NCI-H510A (cell line): ENCODE measurements at regions not wholly inside any gene's neighbourhood (a gene's known extent, or its start where the extent isn't known, plus 50 kb on each side); places are given as distances from the start of the nearest gene placed in this dataset.
A peak's percentile ranks its signal among the peaks of the same experiment; 100 is the strongest.
"Not testable (repeated sequence)": the region's sequence is repeated elsewhere in the genome, so short reads cannot be mapped to it uniquely, and the experiment has no call there.

Experiments used
- DNase-seq: peaks from one replicate; lab custom pipeline; 2025; lab: John Stamatoyannopoulos, UW

DNA sequence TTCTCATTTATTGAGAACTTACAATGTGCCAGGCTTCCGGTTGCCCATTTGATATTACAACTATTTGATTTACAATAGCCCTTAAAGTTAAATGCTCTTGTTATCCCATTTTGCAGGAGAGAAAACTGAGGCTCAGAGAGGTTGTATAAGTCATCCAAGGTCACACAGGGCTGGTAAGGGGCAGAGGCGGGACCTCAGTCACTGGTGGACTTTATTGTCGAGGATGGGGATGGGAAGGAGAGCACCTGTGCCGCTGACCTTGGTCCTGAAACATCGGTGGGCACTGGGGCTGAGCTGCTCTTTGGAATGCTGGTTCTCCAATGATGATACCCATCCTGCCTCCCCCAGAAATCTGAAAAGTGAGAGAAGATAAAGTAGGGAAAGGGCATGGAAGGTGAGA is 265.4 kb downstream of the MIAT start:
- DNase-seq, result no peak

DNA sequence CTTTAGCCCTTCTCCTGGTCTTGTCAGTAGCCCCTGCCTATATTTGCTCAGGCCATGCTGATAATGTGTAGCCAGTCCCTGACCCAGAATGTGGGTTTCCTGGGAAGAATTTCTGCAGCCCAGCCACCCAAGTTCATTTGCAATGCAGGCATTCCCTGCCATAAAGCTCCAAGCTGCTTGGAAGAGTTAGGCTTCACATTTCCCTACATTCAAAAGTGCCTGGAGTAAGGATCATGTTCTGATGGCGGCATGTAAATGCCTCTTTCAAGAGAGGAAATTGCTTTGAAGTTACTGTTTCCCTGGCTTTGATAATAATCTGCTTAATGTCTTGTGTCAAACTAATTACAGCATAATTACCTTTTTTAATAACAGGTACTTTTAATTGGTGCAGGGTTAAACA is 266.1 kb downstream of the MIAT start:
- DNase-seq, result no peak

DNA sequence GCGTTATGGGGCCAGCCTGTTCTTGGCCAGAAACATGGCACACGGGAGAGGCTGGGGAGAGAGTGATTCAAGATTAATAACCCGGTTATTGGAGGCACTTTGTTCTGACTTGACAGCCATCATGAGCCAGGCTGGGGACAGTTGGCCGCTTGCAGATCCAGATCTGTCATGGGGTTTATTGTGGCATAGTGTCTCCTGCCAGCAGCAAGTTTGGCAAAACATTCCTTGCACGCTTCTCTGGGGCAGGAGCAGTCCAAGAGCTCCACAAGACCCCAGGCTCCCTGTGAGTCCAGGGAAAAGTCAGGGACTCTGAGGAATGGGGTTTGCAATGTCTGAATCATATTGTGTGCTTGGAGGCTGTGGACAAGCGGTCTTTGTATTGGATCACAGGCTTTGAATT is 270.4 kb downstream of the MIAT start:
- DNase-seq, result no peak

DNA sequence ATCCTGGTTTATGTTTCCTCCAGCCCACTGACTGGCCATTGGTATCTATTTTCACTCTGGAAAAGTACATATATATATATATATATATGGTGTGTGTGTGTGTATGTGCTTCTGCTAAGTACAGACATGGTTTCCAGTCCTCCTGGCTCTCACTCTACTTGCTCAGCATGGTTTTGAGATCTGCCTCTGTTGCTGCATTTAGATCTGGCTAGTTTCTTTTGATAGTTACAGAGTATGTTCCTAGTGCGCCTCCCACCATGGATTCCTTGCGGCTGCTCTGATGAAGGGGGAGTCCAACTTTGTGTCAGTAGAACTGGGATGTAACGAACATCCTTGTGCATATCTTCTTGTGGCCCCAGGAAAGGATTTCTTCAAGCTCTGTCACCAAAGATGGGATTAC is 274.1 kb downstream of the MIAT start:
- DNase-seq, result no peak

DNA sequence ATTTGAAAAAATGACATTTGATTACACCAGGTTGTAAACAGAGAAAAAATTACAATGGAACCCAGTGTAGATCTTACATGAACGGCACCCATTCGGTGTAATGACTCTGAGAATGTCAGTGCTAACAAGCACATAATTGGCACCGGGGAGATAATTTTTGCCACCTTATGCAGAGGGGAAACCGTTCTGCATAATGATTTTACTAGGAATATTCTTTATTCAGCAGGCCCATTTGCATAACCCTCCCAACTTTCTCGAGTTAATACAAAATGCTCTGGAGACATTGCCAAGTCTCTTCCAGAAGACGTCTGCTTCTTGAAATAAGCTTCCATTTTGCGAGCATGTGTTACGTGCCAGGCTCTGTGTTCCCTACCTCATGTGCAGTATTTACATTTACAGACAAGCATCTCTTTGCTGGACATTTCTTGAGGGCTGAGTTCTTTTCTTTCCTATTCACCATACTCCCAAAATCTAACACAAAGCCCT is 275.8 kb downstream of the MIAT start:
- DNase-seq, result no peak

DNA sequence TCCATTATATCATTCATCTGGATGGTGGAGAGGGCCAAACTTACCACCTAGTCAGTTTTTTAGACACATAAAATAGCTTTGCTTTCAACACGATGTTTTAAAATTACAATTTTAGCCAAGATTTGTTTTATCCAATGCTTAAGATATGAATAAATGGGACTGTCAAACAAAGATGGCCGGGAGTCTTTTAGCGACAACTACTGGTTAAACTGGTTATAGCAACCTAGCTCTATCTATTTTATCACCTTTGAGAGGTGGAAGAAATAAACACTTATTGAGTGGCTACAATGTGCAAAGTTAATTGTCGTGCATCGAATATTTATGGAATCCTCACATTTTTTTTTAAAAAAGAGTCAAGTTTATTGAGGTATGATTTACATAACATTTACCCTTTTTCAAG is 279.8 kb downstream of the MIAT start:
- DNase-seq, result no peak

DNA sequence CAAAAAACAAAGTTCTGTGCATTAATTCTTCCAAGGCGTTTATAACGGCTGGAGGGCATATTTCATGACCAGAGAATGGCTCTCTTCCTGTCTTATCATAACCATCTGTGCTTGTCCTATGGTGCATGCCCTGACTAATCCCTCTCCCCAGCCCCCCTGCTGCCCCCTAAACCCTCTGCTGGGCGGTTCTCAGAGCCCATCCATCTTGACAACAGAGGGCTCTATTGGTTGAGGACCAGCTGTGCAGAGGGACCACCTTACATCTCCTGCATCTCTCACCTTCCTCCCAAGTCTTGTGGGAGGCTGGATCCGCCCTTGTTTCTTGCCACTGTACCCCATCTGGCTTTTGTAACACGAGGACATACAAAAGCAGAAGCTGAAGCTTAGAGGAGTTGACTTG is 282.1 kb downstream of the MIAT start:
- no peak for DNase-seq

DNA sequence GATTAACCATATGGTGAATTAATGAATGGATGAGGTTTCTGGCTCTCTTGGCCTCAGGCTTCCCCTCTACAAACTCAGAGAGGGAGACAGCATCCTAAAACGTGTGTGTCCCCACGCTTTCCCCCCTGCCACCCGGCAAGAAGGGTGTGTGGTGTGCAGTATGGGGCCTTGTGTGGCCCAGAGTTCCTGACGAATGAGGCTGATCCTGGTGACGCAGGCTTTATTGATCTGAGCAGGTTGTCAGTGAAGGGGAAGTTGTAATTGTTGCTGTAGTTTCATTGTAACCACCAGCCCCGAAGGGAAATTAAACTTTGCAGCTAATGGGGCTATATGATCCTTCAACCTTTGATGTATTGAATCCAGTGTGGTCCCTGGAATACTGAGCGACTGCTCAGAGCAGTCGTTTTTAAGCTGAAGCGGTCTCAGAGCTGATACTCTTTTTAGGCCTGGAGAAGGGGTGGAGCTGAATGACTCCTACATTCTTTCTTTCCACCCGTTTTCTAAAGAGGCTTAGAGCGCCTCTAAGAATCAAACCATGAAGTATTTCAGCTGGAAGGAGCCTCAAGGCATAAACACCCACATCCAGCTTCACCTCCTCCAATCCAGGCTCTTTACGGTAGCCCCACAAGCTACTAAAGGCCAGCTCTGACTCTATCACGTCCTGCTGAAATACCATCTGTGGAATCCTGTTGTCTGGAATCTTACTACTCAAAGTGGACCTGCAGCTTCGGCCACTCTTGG is 284.7 kb downstream of the MIAT start:
- DNase-seq, result no peak

DNA sequence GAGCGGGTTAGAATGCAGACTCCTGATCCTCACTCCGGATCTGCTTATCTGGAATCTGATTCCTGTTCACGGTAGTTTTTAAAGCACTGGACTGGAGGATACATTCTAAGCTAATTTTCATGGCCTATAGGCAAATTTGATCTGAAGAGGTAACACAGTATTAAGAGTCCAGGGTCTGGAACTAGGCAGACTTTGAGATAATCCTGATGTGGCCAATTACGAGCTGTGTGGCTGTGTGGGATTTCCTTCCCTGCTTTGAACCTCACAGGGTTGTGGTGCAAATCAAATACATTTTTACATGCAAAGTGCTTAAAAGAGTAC is 285.2 kb downstream of the MIAT start:
- no peak for DNase-seq

DNA sequence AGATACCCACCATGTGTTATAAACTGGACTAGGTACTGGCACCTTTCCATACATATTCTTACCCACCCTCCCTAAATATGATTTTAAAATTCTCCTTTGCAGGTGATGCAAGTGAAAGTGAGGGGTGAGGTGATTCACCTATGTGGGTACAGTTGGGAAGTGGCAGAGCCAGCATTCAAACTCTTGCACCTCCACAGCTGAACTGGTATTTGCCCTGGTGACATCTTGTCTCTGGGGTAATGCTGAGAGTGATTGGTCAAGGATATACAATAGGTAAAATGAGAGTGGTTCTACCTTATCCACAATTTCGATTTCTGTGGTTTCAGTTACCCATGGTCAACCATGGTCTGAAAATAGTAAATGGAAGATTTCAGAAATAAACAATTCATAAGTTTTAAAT is 288.2 kb downstream of the MIAT start:
- DNase-seq, result no peak

DNA sequence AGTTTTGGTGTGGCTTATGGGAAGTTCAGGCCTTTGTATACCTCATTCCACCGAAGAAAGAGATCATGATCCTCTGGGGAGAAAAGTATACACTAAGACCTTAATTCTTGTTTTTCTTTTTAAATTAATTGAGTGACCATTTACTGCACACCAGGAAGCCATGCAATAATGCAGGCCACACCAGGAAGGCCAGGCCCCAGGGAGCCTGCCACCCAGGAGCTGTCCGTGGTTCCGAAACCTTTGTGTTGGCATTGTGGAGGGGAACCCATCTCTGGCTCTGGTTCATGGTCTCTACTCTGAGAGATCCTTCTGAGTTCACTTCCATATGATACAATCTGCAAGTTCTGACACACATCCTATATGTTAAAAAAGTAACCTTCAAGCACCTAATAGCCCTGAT is 291.8 kb downstream of the MIAT start:
- DNase-seq, result no peak

DNA sequence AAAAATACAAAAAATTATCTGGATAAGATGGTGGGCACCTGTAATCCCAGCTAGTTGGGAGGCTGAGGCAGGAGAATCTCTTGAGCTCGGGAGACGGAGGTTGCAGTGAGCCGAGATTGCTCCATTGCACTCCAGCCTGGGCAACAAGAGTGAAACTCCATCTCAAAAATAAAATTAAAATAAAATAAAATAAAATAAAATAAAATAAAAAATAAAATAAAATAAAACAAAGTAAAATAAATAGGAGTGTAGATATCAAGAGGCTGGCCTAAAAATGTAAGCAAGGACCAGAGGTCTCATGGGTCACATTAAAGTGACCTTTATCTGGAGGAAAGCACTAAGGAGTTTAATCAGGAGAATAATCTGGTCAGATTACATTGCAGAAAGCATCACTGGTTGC is 293.8 kb downstream of the MIAT start:
- DNase-seq, result not testable (repeated sequence)

DNA sequence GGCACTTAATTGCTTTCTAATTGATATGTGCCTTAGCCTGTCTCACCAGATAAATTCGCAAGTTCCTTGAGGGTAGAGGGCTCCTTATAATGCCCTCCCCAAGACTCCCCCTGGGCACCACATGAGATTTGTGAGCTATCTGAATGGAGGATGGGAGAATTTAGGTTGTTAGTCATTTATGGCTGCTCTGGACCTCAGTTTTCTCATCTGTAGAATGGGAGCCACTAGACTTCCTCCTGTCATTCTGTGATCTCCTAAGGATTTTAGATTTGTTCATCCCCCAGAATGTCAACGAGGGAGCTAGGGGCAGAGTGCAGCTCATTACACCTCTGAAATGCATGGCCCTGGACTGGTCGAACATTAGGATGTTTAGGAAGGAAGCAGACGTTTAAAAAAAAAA is 294.6 kb downstream of the MIAT start:
- no peak for DNase-seq

DNA sequence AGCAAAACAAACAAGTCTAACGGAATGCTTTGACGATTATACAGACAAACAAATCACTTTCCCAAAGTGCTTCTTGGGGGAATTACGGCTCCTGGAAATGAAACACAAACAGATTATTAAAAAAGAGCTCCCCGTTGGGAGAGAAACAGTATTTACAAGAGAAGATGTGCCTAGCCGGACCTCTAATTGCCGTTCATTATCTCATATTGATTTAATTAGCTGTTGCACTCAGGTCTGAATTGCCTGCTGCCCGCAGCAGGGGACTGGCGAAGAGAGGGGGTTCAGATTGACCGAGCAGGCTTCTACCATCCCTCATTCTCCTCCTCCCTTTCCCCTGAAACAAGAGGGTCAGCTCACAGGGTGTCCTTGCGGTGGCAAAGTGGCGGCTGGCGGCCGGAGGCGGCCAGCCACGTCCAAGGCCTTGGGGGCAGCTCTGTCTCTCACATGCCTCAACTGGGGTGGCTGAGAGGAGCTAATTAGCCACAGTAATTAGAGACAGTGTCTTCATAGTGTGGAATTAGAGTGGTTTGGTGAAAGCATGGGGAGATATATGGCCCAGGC is 295.1 kb downstream of the MIAT start:
- DNase-seq, result no peak

DNA sequence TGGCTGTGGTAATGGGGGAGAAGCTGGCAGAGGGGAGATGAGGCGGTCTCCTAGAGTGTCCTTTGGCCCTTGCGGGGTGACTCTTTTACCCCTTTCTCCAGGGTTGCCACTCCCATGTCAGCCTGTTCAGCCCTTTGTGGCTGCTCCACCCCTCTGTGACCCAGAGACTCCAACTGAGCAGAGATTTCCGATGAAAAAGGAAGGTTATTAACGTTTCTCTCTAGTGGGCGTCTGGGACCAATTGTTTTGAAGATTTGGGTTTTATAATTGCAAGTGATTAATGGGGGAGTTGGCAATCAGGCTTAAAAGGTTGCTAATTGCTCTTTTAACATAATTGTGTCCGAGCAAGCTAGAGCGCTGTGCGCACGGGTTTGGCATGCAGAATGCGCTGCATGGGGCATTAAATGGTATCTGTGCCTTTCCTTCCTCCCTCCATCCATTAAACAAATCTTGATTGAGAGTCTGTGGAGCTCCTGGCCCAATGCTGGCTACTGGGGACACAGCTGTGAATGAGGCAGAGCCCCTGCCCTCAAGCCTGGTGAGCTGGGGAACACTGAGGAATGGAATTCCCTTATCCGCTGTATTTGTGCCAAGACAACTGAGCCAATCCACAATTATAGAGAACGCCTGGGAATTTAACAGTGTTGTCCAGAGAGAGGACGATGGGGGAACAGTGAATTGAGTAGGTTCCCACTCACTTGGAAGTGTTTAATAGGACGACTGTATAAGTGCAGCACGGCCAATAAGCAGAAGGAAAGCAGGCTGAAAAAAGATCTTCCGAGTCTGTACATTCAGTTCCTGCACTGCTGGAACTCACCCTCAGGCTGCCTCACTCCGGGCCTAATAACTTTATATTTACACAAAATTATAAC is 295.9 kb downstream of the MIAT start:
- DNase-seq, result no peak

DNA sequence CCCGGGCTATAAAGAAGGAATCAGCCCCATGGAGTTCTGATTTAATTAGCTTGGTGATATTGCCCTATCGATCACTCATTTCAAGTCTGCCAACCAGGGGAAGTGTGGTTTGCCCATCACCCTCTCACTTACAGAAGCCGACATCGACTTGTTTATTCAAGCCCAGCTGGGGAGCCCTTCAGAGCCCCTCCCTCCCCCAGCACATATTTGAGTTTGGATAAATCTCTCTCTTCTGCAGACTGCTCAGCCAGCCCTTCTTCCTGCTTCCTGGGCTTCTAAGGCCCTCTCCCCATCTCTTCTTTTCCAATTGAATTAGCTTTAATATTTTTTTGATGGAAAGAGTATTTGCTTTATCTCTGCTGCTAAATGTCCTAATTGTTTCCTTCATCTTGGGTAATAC is 299.0 kb downstream of the MIAT start:
- peak; percentile 38 for DNase-seq

DNA sequence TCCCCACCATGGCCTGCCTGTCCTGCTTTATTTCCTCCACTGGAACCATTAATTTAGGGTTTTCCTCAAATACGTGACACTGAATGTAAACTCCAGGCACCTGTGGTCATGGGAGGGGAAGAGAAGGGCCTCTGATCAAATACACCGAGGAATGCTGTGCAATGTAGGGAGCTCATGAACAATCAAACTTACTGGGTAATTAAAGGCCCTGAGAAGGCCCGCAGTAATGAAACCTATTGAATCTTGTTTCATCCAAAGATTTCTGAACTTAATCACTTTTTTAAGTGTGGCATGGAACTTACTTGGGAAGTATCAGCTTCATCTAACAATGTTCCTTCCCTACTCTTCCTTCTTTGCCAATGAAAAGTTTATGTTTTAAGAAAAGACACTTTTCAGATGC is 299.8 kb downstream of the MIAT start:
- no peak for DNase-seq

DNA sequence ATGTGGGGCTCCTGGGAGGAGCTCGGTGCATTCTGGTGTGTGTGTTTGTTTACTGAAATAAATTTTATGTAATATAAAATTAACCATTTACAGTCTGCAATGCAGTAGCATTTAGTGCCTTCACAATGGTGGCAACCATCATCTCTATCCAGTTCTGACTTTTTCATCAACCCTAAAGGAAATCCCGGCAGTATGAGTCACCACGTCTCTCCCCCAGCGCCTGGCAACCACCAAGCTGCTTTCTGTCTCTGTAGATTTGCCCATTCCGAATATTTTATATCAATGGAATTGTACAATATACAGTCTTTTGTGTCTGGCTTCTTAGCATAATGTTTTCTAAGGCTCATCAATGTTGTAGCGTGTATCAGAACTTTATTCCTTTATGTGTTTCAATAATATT is 300.5 kb downstream of the MIAT start:
- DNase-seq, result no peak

DNA sequence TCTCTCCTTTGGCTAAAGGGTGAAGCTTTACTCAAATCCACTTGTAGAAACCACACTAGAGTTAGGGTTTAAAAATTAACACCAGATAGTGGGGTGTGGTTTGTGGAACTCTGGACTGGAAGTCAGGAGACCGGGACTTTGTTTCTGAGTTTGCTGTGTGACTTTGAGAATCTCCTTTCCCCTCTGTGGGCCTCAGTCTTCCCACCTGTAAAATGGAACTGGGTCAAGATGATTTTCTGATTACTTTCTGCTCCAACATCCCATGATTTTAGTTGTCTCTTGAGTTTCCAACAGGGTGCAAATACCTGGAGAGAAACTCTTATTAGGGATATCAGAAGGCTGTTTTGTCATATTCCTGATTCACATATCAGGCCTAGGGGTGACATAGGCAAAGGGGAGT is 301.0 kb downstream of the MIAT start:
- DNase-seq, result no peak

DNA sequence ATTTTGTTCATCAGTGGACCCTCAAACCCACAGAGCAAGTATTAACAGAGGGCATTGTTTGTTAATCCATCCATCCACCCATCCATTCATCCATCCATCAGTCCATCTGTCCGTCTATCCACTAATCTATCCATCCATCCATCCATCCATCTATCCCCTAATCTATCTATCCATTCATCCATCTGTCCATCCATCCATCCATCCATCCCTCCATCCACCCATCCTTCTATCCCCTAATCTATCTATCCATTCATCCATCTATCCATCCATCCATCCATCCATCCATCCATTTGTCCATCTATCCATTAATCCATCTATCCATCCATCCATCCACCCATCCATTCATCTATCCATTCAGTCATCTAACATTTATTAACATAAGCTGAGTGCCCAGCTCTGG is 307.3 kb downstream of the MIAT start:
- DNase-seq, result no peak

DNA sequence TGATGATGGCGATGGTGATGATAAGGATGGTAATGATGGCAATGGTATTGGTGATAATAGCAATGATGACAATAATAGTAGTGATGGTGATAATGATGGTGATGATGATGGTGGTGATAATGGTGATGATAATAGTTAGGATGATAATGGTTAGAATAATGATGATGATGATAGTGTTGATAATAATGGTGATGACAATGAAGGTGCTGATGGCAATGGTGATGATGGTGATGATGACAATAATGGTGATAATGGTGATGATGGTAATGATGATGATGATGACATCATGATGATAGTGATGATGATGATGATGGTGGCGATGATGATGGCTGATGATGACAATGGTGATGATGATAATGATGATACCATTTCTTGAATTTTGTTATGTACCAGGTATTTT is 309.9 kb downstream of the MIAT start:
- no peak for DNase-seq

DNA sequence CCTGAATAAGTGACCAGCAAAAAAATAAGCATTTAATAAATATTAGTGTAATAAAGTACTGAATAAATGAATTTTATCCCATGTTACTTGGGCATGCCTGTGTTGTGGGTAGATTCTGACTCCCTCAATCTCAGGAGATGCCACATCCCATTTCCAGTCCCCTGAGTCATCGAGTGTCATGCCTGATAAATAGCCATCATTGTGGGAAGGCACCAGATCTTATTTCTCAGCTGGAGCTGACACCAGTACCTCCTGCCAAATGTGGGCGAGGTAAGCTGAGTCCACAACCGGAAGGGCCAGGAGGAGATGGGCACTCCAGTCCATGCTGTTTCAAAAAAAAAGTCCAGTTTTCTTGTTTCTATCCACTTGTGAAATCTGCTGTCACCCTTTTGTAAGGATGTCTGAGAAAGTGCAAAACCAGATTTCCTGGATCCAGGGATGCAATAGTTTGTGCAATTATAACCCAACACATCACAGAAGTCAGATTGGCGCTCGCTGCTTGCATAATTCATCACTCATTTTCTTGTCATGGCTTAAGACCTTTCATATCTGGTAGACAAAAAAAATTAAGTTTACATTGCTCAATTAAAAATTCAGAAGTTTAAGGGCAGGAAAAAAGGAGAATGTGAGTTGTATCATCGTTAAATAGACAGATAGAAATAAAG is 311.6 kb downstream of the MIAT start:
- DNase-seq, result no peak
